Suprapubic skin (tissue), 3 donors: ENCODE measurements at regions not wholly inside any gene's neighbourhood (a gene's known extent, or its start where the extent isn't known, plus 50 kb on each side); places are given as distances from the start of the nearest gene placed in this dataset.

Experiments
- POLR2A ChIP-seq, 2 donors: fragments of 450-650 bp; IDR thresholded peaks; one replicate each; pipeline ENCODE4 v1.6.1; 2017; ENCODE audit warnings: antibody characterized with exemption in 2 of 2, mild to moderate bottlenecking in 2 of 2, moderate library complexity in 2 of 2
- TF ChIP-seq, protein P1 (sequence below), 2 donors: fragments of 200-600 bp in 1 of 2; fragments of 450-650 bp in 1 of 2; sonication (generic) in 1 of 2; IDR thresholded peaks; one replicate each; pipeline ENCODE4 v1.5.1; 2016 to 2019; ENCODE audit warnings: antibody characterized with exemption in 2 of 2, mild to moderate bottlenecking in 1 of 2, moderate library complexity in 1 of 2

DNA sequence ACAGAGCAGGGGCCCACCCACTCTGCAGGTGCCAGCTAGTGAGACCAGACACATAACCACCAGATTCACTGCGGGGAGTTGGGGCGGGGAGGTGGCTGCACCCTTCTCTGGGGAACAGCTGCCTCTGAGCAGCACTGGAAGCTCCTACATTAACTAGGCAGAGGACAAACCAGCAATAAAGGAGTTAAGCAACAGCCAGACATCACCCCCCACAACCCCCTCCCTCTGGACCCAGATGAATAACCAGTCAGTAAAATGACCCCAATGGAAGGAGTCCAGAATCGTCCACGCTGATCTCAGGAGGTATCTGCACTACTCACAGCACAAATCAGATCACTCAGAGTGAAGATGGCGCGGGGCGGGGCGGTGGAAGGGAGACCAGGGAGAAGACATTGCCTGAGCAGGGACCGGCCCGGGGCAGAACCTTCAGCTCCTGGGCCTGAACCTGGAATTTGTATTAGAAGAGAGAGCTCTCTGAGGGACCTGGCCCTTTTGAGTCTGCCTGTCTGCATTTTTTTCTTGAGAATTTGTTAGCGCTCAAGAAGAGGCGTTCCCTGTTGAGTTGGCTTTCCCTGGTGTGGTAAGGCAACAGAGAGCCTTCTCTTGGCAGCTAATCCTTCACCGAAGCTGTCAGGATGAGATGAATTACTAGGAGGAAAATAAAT, 125.5 kb upstream of the NCAM1 start:
- TF ChIP-seq, protein P1, sequence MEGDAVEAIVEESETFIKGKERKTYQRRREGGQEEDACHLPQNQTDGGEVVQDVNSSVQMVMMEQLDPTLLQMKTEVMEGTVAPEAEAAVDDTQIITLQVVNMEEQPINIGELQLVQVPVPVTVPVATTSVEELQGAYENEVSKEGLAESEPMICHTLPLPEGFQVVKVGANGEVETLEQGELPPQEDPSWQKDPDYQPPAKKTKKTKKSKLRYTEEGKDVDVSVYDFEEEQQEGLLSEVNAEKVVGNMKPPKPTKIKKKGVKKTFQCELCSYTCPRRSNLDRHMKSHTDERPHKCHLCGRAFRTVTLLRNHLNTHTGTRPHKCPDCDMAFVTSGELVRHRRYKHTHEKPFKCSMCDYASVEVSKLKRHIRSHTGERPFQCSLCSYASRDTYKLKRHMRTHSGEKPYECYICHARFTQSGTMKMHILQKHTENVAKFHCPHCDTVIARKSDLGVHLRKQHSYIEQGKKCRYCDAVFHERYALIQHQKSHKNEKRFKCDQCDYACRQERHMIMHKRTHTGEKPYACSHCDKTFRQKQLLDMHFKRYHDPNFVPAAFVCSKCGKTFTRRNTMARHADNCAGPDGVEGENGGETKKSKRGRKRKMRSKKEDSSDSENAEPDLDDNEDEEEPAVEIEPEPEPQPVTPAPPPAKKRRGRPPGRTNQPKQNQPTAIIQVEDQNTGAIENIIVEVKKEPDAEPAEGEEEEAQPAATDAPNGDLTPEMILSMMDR (IDR thresholded peaks at IDR 0.05), result no peak
- no peak for TF ChIP-seq POLR2A (IDR thresholded peaks at IDR 0.05)
